G401 (cell line): ENCODE measurements at regions not wholly inside any gene's neighbourhood (a gene's known extent, or its start where the extent isn't known, plus 50 kb on each side); places are given as distances from the start of the nearest gene placed in this dataset.

Source experiments
- DNase-seq: peaks from one replicate; pipeline ENCODE4 v3.0.0-alpha.2; 2015; ENCODE audit warnings: low spot score
- in situ Hi-C: cut with HindIII; loops from 2 replicates; pipeline ENCODE4 v1.10.0; 2016; ENCODE audit warnings: low sequenced_read_pairs, mixed read lengths

DNA sequence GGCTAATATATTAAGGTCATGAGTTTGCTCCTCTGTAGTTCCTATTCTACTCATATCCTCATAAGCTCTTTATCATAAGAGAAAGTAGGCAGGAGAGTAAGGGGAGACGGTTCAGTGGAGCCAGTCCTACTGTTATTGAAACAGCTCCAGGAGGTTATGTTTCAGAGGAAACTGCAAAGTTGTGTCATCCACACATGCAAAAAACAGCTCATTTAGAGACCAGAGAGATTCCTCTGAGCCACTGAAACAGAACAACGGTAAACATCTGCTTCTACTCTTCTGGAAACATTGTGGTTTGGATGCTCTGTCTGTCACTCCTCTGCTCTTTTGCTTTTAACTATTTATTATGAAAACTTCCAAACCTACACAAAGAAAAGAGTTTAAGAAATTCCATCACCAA, 66.3 kb upstream of the PPP2R5A start:
- no peak for DNase-seq

DNA sequence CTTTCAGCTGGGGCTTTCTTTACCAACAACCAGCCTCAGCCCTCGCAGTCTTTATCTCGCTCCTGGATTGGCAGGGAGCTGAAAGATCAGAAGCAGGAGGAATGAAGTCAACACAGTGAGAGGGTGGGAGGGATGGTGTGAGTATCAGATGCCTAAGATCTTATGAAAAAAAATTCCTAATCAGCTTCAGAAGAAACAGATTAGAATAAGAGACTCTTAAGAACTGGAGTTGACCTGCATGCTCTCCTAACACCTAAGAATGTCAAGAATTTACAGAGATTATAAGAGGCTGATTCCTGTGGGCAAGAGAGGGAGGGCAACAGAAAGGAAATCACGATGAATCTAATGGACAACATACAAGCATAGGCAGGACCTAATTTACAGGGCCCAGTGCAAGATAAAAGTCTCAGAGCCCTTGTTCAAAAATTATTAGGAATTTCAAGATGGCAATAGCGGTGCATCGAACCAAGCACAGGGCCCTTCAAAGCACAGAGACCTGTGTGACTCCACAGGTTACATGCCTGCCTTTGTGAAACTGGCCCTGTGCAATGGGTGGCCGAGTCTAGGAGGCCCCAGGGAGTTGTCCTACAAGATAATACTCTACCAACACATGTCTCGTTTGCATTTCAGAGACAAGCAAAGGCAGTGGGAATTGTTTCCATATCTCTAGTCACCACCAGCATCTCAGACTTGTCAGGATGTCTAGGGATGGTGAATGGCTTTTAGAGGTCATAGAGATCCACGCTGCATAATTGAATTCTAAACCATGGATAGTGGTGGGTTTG, 65.3 kb upstream of the PPP2R5A start:
- in situ Hi-C loops = no loop called here
- no peak for DNase-seq

More for the DNA sequence above, 66.3 kb upstream of the PPP2R5A start:
- in situ Hi-C loops = no loop called here

DNA sequence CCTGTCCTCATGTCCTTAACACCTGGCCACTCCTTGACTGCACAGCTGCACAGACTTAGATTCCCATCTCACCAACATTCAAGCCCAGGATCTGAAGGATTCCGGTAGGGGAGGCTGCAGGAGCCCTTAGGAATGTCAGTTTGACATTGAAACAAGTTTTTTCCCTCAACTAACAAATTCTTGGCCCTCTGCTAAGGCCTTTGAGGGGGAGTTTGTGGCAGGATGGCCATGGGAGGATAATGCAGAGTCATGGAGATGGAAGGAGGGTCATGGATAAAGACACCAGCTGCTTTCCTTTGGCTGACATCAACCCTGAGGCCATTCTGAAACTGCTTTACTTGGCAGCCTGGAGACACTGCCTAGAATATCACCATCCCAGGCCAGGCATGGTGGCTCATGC, 63.4 kb upstream of the PPP2R5A start:
- in situ Hi-C loops = no loop called here
- DNase-seq = no peak

DNA sequence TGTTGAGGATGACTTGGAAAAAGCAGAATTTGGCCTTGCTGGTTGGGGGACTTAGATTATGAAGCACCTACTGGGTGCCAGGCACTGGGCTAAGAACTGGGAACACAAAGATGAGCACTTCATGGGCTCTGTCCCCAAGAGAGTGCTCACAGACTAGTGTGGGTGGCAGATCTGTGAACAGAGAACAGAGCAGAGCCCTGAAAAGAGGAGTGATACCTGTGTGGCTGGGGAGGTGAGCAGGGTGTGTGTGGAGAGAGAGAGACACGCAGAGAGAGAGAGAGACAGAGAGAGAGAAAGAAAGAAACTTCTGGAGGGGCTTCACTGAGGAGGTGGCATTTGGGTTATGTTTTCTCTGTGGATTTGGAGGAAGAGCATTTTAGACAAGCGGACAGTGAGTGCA, 61.1 kb upstream of the PPP2R5A start:
- DNase-seq = no peak
- in situ Hi-C loops = no loop called here

DNA sequence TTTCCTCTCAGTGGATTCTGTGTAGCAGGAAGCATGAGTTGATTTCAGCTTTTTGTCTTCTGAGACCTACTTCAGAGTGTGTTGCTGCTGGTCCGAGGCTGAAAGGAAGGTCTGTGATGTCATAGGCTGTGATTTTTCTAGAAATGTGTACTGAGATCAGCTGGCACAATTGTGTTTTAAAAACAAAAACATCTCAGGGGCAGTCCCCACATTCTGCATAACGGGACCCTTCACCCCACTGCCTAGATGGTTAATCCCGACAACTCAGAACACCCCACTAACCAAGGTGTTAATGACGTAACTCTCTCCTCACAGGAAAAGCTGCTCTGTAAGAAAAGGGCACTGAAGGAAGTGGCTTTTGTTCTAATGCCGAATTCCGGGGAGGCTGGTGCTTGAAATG, 59.8 kb upstream of the PPP2R5A start:
- in situ Hi-C loops = no loop called here
- no peak for DNase-seq

DNA sequence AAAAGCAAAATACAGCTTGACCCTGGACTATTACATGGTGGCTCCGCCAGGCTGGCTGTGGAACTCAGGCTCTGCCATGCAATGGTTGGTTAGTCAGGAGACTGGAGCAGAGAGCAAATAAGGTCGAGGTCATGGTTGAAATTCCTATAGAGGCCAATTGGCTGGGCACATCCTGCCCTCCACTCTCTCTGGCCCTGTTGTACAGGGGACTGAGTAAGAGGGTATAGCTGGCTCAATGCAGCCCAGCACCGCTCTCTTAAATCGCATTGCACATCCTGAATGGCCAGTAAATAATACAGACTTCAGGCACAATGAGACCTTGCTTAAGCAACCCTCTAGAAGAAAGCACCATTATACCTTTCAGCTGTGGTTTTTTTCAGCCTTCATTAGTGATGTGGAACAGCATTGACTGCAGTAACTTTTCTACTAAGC, 59.3 kb upstream of the PPP2R5A start:
- in situ Hi-C loops = no loop called here
- no peak for DNase-seq

DNA sequence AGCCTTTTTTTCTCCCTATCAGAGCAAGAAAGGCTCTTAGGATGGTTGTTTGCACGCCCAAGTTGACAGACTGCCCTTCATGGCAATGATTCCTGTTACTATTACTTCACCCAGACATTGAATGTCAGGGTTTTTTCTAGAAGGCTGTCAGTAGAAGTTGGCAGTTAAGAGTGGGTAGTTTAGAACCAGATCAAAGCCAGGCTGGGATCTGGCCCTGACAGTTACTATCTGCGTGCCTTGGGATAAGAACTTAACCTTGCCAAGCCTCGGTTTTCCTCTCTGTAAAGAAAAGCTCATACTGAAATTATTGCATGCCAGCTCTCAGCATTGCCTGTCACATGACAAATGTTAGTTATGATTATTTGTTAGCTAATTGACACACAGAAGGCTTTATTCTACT, 58.7 kb upstream of the PPP2R5A start:
- DNase-seq = no peak
- in situ Hi-C loops = no loop called here

DNA sequence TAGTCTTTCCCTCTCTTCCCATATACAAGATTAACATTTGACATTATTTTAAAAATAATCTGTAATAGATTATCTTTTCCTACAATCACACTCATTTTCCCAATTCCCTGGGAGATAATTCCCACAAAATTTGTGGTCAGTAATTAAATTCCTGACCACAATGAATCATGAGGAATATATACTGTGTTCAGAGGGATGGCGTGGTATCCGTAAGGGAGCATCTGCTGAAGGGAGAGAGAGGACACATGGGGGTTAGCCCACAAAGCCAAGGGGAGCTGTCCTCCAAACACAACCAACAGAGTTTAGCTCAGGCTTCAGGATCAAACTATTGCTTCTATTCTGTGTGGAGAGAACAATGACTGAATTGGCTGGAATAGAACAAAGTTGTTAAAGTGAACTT, 57.1 kb upstream of the PPP2R5A start:
- in situ Hi-C loops = no loop called here
- DNase-seq = no peak

DNA sequence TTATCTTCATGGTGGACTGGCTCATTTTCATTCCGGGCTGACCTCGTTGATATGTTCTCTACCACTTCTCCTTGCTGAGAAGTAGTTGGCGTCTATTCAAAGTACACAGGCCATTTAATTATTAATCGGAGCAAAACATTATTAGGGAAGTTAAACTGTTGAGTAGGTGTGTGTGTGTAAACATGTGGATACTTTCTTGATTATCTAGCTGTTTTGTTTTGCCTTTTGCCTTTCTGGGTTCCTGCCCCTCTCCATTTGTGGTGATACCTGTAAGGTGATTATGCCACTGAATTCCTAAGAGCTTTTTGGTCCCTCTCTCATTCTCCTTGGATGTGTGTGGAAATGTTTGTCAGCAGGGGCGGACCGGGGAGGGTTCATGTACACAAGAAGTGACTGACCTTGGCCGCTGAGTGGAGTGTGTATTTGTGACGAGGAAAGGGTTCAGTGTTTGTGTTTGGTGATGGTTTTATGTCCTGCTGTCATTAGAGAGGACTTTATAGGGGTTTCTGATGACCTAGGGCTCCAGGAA, 56.6 kb upstream of the PPP2R5A start:
- in situ Hi-C loops = no loop called here
- no peak for DNase-seq

DNA sequence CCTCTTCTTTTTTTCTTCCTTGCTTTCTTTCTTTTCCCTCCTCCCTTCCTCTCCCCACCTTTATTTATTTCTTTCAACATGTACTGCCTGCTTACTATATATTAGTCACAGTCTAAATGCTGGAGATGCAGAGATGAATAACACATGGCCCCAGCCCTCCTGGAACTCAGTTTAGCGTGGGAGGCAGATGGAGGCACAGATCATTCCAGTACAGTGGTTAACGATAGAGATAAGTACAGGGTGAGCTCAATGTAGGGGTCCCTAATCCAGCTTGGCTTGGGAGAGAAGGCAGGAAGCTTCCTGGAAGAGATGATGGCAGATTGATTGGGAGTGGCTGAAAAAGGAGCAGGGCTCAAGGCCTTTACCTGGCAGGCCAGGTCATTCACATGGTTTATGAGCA, 55.6 kb upstream of the PPP2R5A start:
- DNase-seq = no peak
- in situ Hi-C loops = no loop called here

DNA sequence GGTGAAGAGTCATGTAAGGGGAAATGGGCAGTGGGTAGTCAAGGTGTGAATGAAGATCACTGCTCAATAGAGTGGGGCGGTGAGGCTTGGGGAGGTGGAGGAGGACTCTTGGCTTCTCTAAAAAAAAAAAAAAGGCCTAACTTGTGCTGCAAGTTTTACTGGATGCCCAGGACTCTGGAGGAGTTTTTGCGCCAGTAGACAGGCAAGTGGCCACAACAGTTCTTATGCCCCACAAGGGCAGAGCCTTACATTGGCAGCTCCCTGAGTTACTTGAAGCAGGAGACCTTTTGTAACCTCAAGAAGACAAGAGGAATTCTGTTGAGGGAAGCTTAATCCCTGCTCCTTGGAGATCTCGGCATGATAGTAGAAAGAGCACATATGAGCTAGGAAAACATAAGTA, 54.9 kb upstream of the PPP2R5A start:
- in situ Hi-C loops = no loop called here
- DNase-seq = no peak

DNA sequence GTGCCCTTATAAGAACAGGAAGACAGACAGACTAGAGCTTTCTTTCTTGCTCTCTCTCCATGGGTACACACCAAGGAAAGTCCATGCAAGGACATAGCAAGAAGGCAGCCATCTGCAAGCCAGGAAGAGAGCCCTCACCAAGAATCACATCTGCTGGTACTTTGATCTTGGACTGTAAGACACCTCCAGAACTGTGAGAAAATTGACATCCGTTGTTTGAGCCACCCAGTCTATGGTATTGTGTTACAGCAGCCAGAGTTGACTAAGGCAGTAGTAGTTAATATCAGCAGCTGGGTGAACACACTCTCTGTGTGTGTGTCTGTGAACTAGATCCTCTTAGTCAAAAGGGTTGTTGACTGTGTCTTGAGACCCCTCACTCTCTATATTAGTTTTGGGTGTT, 53.8 kb upstream of the PPP2R5A start:
- in situ Hi-C loops = no loop called here
- DNase-seq = no peak

DNA sequence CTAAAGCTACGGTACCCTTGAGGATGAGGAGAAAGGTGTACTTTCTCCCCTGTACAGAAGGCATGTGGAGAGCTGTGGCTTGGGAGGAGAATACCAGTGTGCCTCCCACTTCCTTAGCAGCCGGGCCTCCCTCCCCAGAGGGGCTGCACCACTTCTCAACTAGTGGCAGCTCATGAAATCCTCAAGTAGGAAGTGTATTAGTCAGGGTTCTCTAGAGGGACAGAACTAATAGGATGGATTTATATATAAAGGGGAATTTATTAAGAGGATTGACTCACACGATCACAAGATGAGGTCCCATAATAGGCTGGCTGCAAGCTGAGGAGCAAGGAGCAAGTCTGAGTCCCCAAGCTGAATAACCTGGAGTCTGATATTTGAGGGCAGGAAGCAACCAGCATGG, 53.1 kb upstream of the PPP2R5A start:
- no peak for DNase-seq
- in situ Hi-C loops = no loop called here

DNA sequence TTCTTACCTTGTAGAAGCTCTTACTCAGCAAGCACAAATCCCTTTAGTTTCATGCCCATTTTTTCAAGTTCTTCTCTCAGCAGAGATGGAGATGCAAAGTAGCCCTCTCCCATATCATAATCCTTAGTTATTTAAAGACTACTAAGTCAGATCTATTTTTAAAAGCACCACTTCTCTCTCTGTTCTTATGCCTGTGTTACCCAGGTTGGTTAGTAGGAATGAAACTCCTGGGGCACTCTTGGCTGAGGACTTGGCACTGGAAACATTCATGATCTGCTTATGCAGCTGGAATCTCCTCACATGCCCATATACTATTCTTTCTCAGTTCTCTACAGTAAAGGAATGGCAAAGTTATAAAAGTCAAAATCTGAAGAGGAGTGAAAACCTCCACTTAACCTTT, 51.9 kb upstream of the PPP2R5A start:
- in situ Hi-C loops = no loop called here
- no peak for DNase-seq

DNA sequence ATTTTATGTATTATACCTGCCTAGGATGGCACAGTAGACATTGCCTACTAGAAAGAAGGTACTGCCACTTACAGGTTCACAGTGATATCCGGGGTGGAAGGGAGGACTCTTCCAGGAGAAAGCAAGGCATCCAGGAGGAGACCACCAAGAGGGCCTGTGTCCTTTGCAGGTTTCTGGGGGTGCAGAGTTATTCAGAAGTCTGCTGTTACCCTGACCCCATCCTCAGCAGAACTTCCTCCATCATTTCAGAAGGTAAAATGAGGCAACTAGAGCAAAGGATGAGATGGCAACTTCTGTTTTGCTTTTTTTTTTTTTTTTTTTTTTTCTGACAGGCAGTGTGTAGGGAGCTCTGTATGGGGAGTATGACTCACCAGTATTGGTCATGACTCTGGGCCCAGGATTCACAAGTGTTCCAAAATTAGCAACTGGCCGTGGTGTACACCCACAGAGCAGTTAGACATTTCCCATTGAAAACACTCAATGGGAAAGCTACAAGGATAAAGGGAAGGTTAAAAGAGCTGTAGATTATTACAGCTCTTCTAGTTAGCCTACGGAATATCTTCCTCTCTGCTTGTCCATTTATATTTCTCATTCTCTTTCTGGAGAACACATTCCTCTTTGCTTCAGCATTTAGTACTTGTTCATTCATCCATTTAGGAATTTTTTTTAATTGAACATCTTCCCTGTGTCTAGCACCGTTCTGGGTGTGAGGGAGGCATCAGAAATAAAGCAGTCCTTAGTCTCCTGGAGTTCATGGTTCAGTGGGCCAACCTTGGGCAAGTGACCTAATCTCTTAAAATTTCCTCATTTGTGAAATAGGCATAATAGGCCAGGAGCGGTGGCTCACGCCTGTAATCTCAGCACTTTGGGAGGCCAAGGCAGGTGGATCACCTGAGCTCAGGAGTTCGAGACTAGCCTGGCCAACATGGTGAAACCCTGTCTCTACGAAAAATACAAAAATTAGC, 50.5 kb upstream of the PPP2R5A start:
- in situ Hi-C loops = no loop called here
- no peak for DNase-seq
